Hypothalamus (tissue), 51 donors: ENCODE measurements at regions not wholly inside any gene's neighbourhood (a gene's known extent, or its start where the extent isn't known, plus 50 kb on each side); places are given as distances from the start of the nearest gene placed in this dataset.

Source experiments
- DNase-seq, 51 donors: peaks; one replicate each; lab custom pipeline; 2025; lab: John Stamatoyannopoulos, UW

- no peak for DNase-seq
Observed at GRCh38 chr6:14361297-14361696, 243.7 kb downstream of the CD83 start.

- DNase-seq = no peak
Observed at GRCh38 chr6:14361956-14362587, 244.5 kb downstream of the CD83 start.

- DNase-seq = no peak
Observed at GRCh38 chr6:14364370-14364769, 246.8 kb downstream of the CD83 start.

- DNase-seq = no peak
Observed at GRCh38 chr6:14365393-14365792, 247.8 kb downstream of the CD83 start.

- DNase-seq = no peak
Observed at GRCh38 chr6:14366315-14366714, 248.7 kb downstream of the CD83 start.

DNA sequence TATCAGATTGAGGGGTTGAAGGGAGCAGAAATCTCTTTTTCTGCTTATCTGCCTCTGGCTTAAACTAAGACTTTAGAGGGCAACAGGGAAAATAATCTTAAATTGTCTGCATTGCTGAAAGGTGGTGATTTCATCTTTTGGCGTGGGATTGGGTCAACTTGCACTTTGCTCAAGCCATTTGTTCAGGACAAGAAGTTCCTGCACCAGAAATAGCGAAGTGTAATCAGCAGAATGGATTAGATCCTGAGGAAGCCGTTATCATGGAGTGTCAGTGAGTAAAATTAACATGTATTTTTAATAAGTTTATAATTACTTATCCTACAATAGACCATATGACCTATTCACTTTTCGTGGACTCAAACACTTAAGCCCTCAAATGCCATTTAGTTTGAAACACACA is 249.3 kb downstream of the CD83 start:
- DNase-seq = no peak

- no peak for DNase-seq
Observed at GRCh38 chr6:14367296-14367695, 249.7 kb downstream of the CD83 start.

DNA sequence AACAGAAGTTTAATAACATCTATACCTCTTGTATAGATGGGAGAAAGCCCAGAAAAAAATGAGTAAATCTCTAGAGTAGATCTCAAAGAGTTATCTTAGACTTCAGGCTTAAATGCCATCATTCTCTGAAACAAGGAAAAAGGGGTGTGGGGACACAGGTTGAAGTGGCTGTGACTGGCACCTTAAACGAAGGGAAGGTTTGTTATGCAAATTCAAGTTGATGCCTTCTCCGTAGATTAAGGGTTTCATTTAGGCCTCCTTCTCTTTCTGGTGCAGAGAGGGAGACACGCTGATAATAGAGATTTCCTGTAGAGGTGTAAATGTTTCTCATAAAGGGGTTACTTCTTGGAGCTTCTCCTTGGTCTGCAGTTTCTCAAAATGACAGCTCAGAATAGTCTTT is 252.1 kb downstream of the CD83 start:
- DNase-seq = no peak

GRCh38 chr6:14371530-14371929 is 254.0 kb downstream of the CD83 start:
- DNase-seq = no peak

DNA sequence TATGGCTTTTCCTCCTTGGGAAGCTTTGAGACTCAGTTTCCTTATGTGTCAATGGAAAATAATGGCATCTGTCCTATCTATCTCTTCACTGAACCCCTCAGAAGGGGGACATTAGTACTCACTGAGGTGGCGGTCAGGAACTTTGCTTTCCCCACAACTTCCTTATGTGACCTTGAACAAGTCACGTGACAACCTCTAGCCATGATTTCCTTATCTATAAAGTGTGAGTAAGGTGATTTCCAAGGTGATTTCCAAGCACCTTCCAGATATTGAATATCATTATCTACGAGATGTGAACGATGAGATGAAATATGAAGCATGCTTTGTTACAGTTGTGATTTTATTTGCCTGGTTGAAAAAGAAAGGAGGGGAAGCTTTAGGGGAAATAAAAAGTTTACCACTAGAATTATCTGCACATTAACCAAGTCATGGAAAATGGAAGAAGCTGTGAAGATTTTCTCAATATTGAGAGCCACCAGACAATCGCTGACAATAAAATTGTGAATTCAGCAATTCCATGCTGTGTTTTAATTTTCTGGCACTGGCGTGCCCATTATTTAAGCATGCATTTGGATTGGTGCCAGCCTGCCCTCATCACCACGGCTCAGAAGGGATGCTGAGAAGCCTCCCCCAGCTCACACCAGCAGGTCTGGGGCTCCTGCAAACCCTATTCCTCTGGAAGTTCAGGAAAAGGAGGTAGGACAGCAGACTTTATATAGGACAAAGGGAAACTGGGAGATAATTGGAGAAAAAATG is 255.3 kb downstream of the CD83 start:
- no peak for DNase-seq

GRCh38 chr6:14373648-14374437 is 256.3 kb downstream of the CD83 start:
- DNase-seq = no peak

DNA sequence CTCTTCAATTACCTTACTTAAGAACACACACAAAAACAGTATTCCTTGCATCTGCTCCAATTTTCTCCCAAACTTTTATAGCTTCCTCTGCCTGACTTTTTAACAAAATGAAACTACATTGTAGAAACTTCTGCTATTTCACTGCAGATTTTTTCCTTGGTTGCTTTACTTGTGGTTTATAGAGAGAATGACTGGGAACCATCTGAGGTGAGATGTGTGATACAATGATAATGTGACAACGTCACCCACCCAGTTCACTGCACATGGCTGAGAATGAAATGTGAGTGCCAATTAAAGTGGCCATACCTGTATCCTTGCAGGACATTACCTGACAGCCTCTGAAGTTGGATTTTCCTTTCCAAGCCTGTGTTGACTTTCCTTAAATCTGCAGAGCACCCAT is 258.4 kb downstream of the CD83 start:
- DNase-seq = no peak

GRCh38 chr6:14379568-14379967 is 262.0 kb downstream of the CD83 start:
- DNase-seq = no peak

GRCh38 chr6:14380086-14380820 is 262.7 kb downstream of the CD83 start:
- DNase-seq = no peak

GRCh38 chr6:14380901-14381828 is 263.6 kb downstream of the CD83 start:
- DNase-seq = no peak

DNA sequence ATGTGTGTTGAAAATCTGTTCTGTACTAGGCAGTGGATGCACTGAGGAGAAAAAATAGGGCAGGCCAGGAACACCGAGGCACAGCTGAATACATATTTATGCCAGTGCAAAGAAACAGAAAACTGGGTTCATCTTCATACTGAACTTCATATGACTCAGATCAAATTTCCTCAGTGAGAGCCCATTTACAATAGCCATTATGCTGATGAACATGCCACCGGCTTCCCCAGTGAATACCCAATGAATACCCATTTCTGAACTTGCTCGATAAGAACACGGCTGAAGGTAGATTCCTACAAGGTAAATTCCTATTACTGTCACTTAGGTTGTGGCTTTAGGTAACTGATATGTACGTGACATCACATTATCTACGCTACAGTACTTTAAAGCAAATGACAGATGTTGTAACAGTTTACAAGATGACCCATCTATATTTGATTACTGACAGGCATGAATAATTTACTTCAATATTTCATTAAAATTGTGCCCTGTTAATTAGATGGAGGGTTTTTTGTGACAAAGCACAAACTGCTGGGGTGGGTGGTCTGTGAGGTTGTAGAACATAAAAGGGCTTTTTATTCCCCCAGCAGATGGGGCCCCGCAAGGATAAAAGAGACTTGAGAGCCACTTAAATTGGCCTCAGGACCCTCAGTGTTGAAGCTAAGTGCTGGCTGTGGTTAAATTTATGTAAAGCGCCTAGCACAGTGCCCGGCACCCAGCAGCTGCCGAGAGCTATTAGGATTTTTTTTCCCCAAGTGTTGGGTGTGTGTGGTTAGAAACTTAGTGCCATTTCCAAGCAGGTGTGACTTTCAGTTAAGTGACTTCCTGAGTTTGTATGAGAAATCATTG is 264.5 kb downstream of the CD83 start:
- DNase-seq = no peak

GRCh38 chr6:14382678-14383236 is 265.2 kb downstream of the CD83 start:
- no peak for DNase-seq

- no peak for DNase-seq
Observed at GRCh38 chr6:14383393-14384174, 266.0 kb downstream of the CD83 start.
